ENCODE measurements at regions not wholly inside any gene's neighbourhood (a gene's known extent, or its start where the extent isn't known, plus 50 kb on each side); places are given as distances from the start of the nearest gene placed in this dataset.
"Not testable (repeated sequence)": the region's sequence is repeated elsewhere in the genome, so short reads cannot be mapped to it uniquely, and the experiment has no call there.

DNA sequence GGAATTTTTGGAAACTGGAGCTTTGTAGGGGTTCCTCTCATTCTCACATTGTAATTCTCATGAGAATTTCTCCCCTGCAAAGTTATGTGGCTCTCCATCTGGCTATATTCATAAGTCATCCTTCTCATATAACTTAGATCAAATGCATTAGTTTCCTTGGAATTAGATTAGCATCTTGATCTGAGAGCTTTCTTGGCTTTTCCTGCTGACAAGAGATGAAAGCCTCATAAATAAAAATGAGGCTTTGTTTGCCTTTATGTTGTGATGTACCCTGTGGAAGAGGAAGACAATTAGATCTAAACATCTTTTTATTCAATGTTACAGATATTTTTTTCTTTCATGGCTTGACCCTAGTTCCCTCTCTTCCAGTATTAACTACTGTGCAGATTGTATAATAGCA, 165.4 kb upstream of the ZPLD1 start:
- in situ Hi-C loops (cut with HindIII; ENCODE audit: low sequenced_read_pairs), result no loop called here

GRCh38 chr3:102290241-102290640, 144.6 kb upstream of the ZPLD1 start:
- in situ Hi-C loops (cut with HindIII; ENCODE audit: low sequenced_read_pairs), result no loop called here

GRCh38 chr3:102295756-102296155, 139.1 kb upstream of the ZPLD1 start:
- in situ Hi-C loops (cut with HindIII; ENCODE audit: low sequenced_read_pairs), result no loop called here

DNA sequence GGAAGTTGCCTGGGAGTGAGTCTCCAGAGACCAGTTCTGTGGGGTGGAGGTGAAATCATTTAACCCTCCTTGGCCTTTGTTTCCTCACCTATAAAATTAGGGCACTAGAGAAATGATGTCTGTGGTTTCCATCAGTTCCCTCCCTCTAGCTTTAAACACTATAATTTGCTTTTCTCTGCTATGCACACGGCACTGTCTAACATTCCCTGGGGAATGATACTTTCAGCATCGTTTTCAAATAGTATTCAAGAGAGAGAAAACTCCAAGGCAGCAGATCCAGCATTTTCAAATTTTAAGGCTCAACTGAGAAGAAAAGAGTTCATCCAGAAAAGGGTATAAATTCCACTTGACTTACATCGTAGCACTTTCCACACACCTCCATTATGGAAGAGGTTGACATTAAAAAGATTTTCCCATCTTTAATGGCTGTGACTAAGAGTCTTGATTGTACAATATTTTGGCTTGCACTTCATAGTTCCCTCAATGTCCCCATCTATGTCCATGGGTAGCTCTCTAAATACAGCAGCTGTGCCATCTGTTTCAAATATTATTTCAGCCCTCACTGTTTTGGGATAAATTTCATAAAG, 137.7 kb upstream of the ZPLD1 start:
- in situ Hi-C loops (cut with HindIII; ENCODE audit: low sequenced_read_pairs), result no loop called here

DNA sequence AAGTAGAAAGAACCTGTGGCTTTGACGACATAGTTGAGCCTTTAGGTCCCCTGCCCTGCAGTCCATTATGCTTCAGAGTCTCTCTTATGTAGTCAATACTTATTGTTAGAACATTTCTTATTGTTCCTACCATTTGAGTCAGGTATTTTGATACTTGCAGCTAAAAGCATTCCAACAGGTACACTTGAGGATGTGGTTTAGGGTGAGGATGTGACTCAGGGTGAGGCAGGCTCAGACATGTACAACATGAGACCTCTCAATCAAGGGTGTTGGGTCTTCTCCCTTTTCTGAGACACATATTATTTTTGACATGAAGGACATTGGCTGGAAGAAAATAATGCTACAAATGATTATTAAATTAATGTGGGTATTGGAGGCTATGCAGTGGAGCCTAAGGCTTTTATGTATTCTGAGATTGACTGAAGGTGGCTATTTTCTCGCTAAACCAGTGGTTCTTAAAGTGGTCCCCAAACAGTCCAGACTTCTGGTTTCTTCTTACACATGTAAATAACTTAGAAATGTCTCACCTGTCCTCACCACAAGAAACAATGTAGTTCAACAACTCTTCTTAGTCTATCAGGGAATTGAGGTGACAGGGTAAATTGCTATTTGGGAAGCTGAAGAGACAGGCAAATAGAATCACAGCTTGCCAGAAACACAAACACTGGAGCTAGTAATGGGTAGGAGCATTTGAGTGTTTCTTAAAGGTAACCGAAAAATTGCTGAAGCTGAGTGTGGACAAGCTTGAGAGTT, 135.5 kb upstream of the ZPLD1 start:
- in situ Hi-C loops (cut with HindIII; ENCODE audit: low sequenced_read_pairs), result no loop called here

GRCh38 chr3:102301155-102301880, 133.5 kb upstream of the ZPLD1 start:
- in situ Hi-C loops (cut with HindIII; ENCODE audit: low sequenced_read_pairs), result no loop called here

DNA sequence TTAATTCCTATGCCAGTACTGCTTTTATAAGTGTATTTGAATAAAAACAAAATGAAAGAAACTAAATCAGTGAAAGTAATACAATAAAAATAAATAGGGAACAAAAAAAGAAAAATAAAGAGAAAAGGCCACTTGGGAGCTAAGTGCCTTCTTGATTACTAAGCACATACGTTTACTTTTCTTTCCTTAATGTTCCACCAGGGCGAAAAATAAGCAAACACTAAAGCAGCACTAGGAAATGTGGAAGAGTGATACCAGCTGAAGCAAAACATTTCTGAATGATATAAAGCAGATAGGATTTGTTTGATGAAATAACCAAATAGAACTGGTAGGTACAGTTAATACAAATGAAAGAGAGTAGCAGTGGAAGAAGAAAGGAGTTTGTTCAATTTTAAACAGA, 132.8 kb upstream of the ZPLD1 start:
- in situ Hi-C loops (cut with HindIII; ENCODE audit: low sequenced_read_pairs), result no loop called here

DNA sequence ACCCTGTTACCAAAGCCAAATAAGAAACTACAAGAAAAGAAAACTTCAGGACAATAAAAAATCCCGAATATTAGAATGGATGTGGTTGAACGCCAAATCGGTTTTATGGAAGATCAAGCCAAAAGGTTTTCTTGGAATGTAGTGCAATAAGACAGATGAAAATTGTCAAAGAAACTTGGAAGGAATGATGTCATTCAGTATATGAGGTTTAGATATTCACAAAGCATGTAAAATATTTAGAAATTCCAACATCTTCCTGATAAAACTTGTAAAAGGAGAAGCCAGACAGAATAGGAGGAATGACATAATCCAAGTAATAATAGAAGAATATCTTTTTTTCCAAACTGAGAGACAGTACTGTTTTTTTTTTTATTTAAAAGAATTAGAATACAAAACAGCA, 130.3 kb upstream of the ZPLD1 start:
- in situ Hi-C loops (cut with HindIII; ENCODE audit: low sequenced_read_pairs), result no loop called here

DNA sequence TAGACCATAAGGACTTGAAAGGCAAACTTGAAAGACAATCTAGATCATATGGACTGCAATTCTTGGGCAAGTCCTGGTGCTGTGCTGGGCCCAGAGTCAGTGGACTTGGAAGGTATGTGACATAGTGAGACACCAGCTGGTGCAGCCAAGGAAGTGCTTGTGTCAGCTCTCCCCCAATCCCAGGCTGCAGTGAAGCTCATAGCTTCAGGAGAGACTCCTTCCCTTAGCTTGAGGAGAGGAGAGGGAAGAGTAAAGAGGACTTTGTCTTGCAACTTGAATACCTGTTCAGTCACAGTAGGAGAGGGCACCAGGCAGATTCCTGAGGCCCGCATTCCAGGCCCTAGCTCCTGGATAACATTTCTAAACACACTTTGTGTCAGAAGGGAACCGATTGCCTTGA, 127.4 kb upstream of the ZPLD1 start:
- in situ Hi-C loops (cut with HindIII; ENCODE audit: low sequenced_read_pairs), result no loop called here

DNA sequence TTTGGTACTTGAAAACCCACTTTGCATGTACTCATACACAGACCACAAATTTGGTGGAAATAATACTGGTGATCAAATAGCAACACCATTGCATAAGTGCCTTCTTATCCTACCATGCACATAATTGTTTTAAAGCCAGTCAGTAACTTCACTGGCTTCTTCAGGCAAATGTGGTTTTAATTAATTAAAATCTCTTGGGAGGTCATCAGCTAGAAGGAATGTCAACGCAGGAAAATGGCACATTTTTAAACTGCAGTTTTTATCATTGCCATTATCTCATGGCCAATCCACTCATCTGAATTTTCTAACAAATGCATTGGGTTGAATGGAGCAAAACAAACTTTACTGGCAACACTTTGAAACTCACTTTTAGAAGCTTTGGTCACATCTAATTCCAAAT, 105.7 kb upstream of the ZPLD1 start:
- in situ Hi-C loops (cut with HindIII; ENCODE audit: low sequenced_read_pairs), result no loop called here

DNA sequence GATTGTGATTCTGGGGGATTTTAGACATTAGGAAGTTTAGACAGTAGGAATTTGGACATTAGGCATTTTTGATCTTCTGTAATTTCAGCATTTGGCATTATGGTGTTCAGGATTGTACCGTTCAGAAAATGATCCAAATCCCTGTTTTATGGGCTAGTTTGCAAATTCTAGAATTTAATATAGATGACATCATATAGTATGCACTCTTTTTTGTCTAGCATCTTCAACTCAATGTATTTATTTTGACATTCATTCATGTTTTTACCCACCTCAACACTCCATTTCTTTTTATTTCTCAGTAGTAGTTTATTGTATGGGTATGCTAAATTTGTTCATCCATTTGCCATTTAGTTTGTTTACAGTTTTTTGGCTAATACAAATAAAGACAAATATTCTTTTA, 105.3 kb upstream of the ZPLD1 start:
- in situ Hi-C loops (cut with HindIII; ENCODE audit: low sequenced_read_pairs), result no loop called here

DNA sequence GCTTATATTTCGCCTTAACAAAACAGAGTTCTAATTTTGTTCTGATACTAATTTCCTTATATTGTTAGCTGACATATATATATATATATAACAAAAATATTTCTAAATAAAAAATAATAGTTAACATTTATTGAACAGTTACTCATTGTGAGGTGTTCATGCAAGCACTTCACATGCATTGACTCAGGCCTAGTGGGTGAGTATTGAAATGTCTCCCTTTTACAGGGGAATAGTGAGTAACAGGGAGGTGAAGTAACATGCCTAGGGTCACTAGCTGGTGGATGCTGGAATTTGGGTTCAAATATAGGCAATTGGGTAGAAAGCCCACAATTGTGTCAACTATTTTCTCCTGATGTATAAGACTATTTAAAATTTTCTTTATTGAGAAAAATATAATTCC, 102.6 kb upstream of the ZPLD1 start:
- in situ Hi-C loops (cut with HindIII; ENCODE audit: low sequenced_read_pairs), result no loop called here

- in situ Hi-C loops (cut with HindIII; ENCODE audit: low sequenced_read_pairs), result no loop called here
Observed at GRCh38 chr3:102332934-102333333, 101.9 kb upstream of the ZPLD1 start.

DNA sequence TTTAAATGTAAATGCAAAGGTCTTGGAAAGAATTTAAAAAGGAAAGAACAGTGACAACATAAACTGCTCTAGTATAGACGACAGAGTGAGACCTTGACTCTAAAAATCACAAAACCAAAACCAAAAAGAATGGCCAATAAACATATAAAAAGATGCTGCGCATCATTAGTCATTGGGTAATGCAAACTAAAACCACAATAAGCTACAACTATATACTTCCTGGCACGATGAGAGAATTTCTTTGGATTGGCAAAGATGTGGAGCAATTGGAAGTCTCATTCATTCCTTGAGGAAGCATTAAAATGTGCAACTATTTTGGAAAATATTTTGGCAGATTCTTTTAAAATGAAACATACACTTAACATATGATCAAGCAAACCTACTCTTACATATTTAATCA, 98.7 kb upstream of the ZPLD1 start:
- in situ Hi-C loops (cut with HindIII; ENCODE audit: low sequenced_read_pairs), result no loop called here

DNA sequence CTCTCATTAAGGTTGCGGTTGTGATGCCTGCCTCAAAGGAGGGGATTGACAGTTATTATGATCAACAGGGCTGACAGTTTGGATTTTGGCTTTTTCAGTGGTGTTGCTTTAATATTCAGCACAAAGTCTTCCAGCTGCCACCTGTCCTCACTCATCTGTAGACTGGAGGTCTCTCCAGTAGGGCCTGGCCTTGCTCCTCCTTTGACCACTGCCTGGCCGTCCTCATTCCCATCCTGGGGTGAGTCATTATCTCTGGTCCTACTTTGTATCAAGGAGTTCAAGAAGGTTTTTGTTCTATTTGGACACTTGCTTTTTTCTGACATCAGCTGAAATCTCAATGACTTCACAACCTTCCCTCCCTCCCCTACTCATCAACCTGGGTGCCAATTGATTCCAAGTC, 95.1 kb upstream of the ZPLD1 start:
- in situ Hi-C loops (cut with HindIII; ENCODE audit: low sequenced_read_pairs), result no loop called here

DNA sequence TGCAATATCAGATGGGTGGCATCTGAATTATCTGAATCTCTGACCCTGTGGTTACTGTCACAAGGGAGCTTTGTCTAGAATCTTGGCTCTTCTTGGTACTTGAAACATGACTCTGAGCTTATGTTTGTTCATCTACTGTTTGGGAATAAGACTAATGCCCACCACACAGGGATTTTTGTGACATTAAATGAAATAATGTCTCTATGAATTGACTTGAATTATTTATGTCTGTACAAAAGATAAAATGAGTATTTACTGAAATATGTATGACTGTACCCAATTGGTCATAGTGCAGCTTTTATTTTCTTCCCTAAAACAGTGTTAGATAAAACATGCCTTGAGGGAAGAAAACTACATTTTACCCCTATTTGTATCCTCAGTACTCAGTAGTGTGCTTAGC, 87.9 kb upstream of the ZPLD1 start:
- in situ Hi-C loops (cut with HindIII; ENCODE audit: low sequenced_read_pairs), result no loop called here

DNA sequence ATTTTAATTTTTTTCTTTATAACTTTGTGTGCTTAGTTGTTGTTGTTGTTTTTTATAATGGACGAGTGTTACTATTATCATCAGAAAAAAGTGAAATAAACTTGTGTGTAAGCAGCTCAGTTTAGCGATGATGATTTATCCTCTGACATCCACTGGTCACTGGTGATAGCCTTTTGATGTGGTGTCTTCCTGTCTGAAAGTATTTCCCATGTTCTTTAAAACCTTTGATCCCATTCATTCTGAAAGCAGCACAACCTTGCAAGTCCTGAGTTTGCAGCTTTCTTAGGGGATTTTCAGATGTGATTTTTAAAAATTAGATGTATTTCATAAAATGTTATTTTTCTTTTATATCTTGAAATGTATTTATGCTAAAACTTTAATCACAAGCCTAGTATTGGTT, 85.9 kb upstream of the ZPLD1 start:
- in situ Hi-C loops (cut with HindIII; ENCODE audit: low sequenced_read_pairs), result no loop called here

- in situ Hi-C loops (cut with HindIII; ENCODE audit: low sequenced_read_pairs), result no loop called here
Observed at GRCh38 chr3:102353148-102353547, 81.7 kb upstream of the ZPLD1 start.

DNA sequence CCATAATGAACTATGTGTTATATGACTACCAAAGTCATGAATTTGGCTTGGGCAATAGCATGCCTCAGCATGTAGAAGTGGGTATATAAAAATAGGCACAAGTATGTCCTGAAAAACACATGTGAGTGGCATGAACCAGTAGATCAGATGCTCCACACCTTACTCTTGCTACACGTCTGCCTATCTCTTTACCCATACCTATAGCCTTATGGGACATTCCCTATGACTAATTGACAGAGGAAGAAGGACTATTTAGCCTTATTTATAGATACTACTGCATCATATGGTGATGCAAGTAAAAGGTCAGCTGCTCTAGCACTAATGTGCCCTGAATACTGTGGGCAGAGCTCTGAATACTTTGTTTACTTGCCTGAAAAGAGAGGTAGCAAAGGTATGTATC, 81.0 kb upstream of the ZPLD1 start:
- in situ Hi-C loops (cut with HindIII; ENCODE audit: low sequenced_read_pairs), result no loop called here

- in situ Hi-C loops (cut with HindIII; ENCODE audit: low sequenced_read_pairs), result no loop called here
Observed at GRCh38 chr3:102354818-102355515, 79.8 kb upstream of the ZPLD1 start.

- in situ Hi-C loops (cut with HindIII; ENCODE audit: low sequenced_read_pairs), result no loop called here
Observed at GRCh38 chr3:102356506-102356905, 78.3 kb upstream of the ZPLD1 start.

GRCh38 chr3:102357313-102357712, 77.5 kb upstream of the ZPLD1 start:
- in situ Hi-C loops (cut with HindIII; ENCODE audit: low sequenced_read_pairs), result not testable (repeated sequence)

Measured in DLD1 (cell line).